BE2C (cell line): ENCODE measurements at regions not wholly inside any gene's neighbourhood (a gene's known extent, or its start where the extent isn't known, plus 50 kb on each side); places are given as distances from the start of the nearest gene placed in this dataset.

Source experiments
- DNase-seq: peaks from one replicate; pipeline ENCODE4 v3.0.0-alpha.2; 2020
- H3K27me3 ChIP-seq: fragments of 250-450 bp; sonication (Bioruptor Pico); 2 replicates; pipeline ENCODE4 v1.5.1; 2020; ENCODE audit warnings: mild to moderate bottlenecking
- H3K36me3 ChIP-seq: fragments of 250-450 bp; sonication (Bioruptor Pico); 2 replicates; pipeline ENCODE4 v1.5.1; 2020; ENCODE audit warnings: mild to moderate bottlenecking
- H3K4me1 ChIP-seq: fragments of 250-450 bp; sonication (Bioruptor Pico); 2 replicates; pipeline ENCODE4 v1.5.1; 2020
- H3K4me3 ChIP-seq: 2 replicates; pipeline ENCODE4 v1.5.1; 2011; ENCODE audit warnings: low read depth, low read length
- H3K9me3 ChIP-seq: fragments of 250-450 bp; sonication (Bioruptor Pico); 2 replicates; pipeline ENCODE4 v1.5.1; 2020
- TF ChIP-seq, protein P1 (sequence below): IDR thresholded peaks from 2 replicates; pipeline ENCODE4 v1.5.1; 2012; ENCODE audit warnings: mild to moderate bottlenecking, low read depth, low read length

GRCh38 chr2:145185696-145186095, 665.8 kb upstream of the ZEB2 start:
- Histone ChIP-seq H3K9me3 (no peaks in the 10 kb centered on the region), H3K4me1 (no peaks in the 10 kb centered on the region), H3K4me3 (no peak overlapping the region), H3K36me3 (no peaks in the 10 kb centered on the region), H3K27me3 (no peaks in the 10 kb centered on the region)
- DNase-seq, result no peak
- TF ChIP-seq, protein P1, sequence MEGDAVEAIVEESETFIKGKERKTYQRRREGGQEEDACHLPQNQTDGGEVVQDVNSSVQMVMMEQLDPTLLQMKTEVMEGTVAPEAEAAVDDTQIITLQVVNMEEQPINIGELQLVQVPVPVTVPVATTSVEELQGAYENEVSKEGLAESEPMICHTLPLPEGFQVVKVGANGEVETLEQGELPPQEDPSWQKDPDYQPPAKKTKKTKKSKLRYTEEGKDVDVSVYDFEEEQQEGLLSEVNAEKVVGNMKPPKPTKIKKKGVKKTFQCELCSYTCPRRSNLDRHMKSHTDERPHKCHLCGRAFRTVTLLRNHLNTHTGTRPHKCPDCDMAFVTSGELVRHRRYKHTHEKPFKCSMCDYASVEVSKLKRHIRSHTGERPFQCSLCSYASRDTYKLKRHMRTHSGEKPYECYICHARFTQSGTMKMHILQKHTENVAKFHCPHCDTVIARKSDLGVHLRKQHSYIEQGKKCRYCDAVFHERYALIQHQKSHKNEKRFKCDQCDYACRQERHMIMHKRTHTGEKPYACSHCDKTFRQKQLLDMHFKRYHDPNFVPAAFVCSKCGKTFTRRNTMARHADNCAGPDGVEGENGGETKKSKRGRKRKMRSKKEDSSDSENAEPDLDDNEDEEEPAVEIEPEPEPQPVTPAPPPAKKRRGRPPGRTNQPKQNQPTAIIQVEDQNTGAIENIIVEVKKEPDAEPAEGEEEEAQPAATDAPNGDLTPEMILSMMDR, result no peak

DNA sequence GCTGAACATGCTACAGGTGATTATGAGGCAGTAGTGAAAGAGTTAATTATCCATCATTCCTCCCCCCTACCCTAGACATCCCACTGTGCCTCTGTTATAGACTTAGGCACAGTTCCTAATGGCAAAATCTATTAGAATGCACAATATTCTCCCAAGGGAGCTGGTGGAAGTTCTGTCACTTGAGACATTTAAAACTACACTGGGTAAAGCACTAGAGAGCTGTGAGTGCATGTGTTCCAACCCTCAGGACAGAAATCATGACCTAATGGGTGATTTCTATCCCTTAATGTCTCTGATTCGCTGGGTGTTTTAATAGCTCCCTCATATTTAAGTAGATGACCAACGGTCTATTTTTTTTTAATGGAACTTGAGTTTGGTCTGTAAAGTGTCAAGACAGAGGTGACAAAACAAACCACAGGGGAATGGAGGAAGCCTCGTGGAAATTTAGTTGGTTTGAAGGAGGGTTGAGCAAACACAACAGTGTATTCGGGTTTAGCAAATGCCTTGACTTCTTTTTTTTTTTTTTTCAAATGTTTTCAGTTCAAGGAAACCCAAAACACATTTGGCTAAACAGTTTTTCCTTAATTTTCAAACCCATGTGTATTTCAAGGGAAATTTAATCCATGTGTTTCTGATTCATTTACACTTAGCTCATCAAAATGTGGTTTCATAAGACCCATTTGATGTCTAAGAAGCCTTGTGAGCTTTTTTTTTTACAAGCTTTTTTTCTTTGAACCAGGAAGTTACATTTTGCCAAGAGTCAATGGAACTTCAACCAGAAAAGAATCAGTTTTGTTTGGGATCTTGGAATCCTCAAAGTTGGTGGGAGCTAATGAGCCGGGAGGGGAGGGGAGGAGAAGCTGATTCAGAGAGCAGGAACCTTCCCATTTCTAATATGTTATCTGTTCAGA, 665.1 kb upstream of the ZEB2 start:
- H3K27me3 ChIP-seq, result no peaks in the 10 kb centered on the region
- H3K36me3 ChIP-seq, result no peaks in the 10 kb centered on the region
- TF ChIP-seq, protein P1, result no peak
- no peaks in the 10 kb centered on the region for H3K9me3 ChIP-seq
- no peak for DNase-seq
- no peak overlapping the region for H3K4me3 ChIP-seq
- H3K4me1 ChIP-seq, result no peaks in the 10 kb centered on the region

GRCh38 chr2:145169285-145169684, 649.4 kb upstream of the ZEB2 start:
- Histone ChIP-seq H3K4me1 (no peaks in the 10 kb centered on the region), H3K4me3 (no peak overlapping the region), H3K36me3 (no peaks in the 10 kb centered on the region), H3K9me3 (no peaks in the 10 kb centered on the region), H3K27me3 (no peaks in the 10 kb centered on the region)
- DNase-seq, result no peak
- TF ChIP-seq, protein P1, result no peak

DNA sequence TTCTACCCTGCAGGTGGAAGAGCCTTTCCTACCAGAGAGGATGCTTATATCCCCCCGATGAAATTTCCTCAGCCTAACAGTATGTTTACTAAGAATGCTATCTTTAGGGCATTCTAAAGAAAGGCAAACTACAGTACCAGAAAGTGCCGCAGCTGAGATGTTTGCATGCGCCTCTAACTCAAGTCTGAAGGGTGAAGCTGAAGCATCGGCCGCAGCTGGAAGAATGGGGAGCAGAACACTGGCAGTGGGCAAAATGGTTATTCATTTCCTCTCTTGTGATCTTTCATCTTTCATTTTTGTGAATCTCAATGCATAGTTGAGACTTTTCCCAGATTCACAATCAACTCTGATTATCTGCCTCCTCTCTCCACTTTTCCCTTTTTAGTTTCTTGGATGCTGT, 648.2 kb upstream of the ZEB2 start:
- DNase-seq, result no peak
- TF ChIP-seq, protein P1, result no peak

DNA sequence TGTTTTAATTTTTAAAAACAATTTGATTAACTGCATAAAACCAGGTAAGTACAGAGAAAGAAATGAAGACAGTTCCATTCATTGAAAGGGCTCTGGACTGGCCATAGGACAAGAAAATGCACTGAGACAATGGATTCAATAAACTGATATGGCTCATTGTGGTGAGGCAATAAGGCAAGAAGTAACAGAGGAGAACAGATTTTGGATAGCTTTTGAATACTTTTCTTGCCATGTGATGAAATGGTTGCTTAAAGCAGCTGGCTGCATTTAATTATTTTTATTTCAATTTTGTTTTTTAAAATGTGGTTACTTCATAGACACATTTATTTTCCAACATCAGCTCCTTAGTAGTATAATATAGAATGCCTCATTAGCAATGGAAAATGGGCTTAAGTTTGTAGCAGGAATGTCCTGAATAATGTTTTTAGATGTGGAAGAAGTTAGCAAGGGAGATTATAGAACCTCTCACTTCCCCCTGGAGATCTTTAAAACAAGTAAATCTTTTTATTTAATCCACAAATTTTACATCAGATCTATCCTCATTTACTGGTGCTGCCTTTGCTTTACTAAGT, 646.9 kb upstream of the ZEB2 start:
- Histone ChIP-seq H3K27me3 (no peaks in the 10 kb centered on the region), H3K4me1 (no peaks in the 10 kb centered on the region), H3K4me3 (no peak overlapping the region), H3K9me3 (no peaks in the 10 kb centered on the region), H3K36me3 (no peaks in the 10 kb centered on the region)
- TF ChIP-seq, protein P1, result no peak
- no peak for DNase-seq

More for the DNA sequence above, 648.2 kb upstream of the ZEB2 start:
- H3K4me1 ChIP-seq, result no peaks in the 10 kb centered on the region
- H3K4me3 ChIP-seq, result no peak overlapping the region
- no peaks in the 10 kb centered on the region for H3K36me3 ChIP-seq
- H3K9me3 ChIP-seq, result no peaks in the 10 kb centered on the region
- H3K27me3 ChIP-seq, result no peaks in the 10 kb centered on the region

DNA sequence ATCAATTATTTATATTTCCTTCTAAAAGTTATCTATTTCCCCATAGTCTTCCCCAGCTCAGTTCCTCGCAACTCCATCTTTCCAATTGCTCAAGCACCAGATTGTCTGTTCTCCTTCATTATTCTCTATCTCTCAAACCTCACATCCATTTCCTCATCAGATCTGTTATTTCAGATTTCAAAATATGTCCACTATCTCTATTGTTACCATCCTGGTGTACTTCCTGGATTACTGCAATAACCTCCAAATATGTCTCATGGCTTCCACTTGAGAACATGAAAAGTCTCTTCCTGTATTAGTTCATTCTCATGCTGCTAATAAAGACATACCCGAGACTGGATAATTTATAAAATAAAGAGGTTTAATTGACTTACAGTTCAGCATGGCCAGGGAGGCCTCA, 641.7 kb upstream of the ZEB2 start:
- H3K4me1 ChIP-seq, result no peaks in the 10 kb centered on the region
- H3K27me3 ChIP-seq, result no peaks in the 10 kb centered on the region
- no peaks in the 10 kb centered on the region for H3K36me3 ChIP-seq
- no peaks in the 10 kb centered on the region for H3K9me3 ChIP-seq
- no peak overlapping the region for H3K4me3 ChIP-seq
- TF ChIP-seq, protein P1, result no peak
- DNase-seq, result no peak
